Lung (tissue), 11 donors: ENCODE measurements at regions not wholly inside any gene's neighbourhood (a gene's known extent, or its start where the extent isn't known, plus 50 kb on each side); places are given as distances from the start of the nearest gene placed in this dataset.

Experiments used
- ATAC-seq: fragments of 200-7000 bp; cut with Tn5 transposase; one replicate; pipeline ENCODE4 v1.9.1; 2020; ENCODE audit warnings: moderate number of reproducible peaks; ENCODE audit not compliant: insufficient read depth, low FRiP score
- DNase-seq, 3 donors: peaks; one replicate each; pipeline ENCODE4 v3.0.0-alpha.2; 2013 to 2017
- H3K27ac ChIP-seq, 2 donors: one replicate each; pipeline ENCODE4 v1.5.1; 2013; ENCODE audit warnings: mild to moderate bottlenecking in 2 of 2, moderate library complexity in 2 of 2, control low read depth in 1 of 2, inconsistent platforms in 1 of 2, low read depth in 1 of 2, low read length in 1 of 2
- H3K27me3 ChIP-seq, 3 donors: one replicate each; pipeline ENCODE4 v1.5.1; 2013; ENCODE audit warnings: low read length in 2 of 3; ENCODE audit not compliant: control insufficient read depth in 3 of 3, insufficient read depth in 3 of 3
- H3K36me3 ChIP-seq, 4 donors: one replicate each; pipeline ENCODE4 v1.5.1; 2013; ENCODE audit warnings: low read length in 4 of 4, mild to moderate bottlenecking in 1 of 4, moderate library complexity in 1 of 4; ENCODE audit not compliant: control insufficient read depth in 4 of 4, insufficient read depth in 4 of 4
- H3K4me1 ChIP-seq, 5 donors: one replicate each; pipeline ENCODE4 v1.5.1; 2013; ENCODE audit warnings: low read length in 5 of 5, mild to moderate bottlenecking in 2 of 5, moderate library complexity in 1 of 5; ENCODE audit not compliant: control insufficient read depth in 5 of 5, insufficient read depth in 5 of 5
- H3K4me3 ChIP-seq: one replicate; pipeline ENCODE4 v1.5.1; 2013; ENCODE audit warnings: mild to moderate bottlenecking, control low read depth, moderate library complexity
- H3K9ac ChIP-seq, 2 donors: one replicate each; pipeline ENCODE4 v1.5.1; 2013; ENCODE audit warnings: low read length in 2 of 2, control low read depth in 1 of 2; ENCODE audit not compliant: insufficient read depth in 1 of 2
- H3K9me3 ChIP-seq, 4 donors: one replicate each; pipeline ENCODE4 v1.5.1; 2013; ENCODE audit warnings: low read length in 3 of 4, mild to moderate bottlenecking in 1 of 4, moderate library complexity in 1 of 4; ENCODE audit not compliant: control insufficient read depth in 4 of 4, insufficient read depth in 3 of 4
- WGBS, 2 donors: extraction: QIAGEN DNeasy Blood & Tissue Kit; methylation state at CpG; one replicate each; pipeline ENCODE4 v1.1.7; 2013; 5-methylcytosine and 5-hydroxymethylcytosine counted together
- TF ChIP-seq, protein P1 (sequence below): IDR thresholded peaks from 2 replicates; pipeline ENCODE4 v1.5.1; 2012; ENCODE audit warnings: mild to moderate bottlenecking; ENCODE audit errors: control extremely low read depth, extremely low read depth
- donor health status: control.
- donor health status: control.
- donor health status: Bipolar disorder and iron deficiency.
- donor health status: healthy.
- donor health status: DM: yes; HTN: yes; CAD: no.

GRCh38 chr1:47616036-47616435, 178.2 kb downstream of the FOXD2 start:
- no peaks in the 10 kb centered on the region for H3K4me1 ChIP-seq
- H3K36me3 ChIP-seq = no peaks in the 10 kb centered on the region
- WGBS, 2 donors = 92 to 94% methylated on average over 3 of the region's 3 CpGs
- H3K4me3 ChIP-seq = no peak overlapping the region
- H3K9me3 ChIP-seq = no peaks in the 10 kb centered on the region
- no peak overlapping the region for H3K9ac ChIP-seq
- H3K27ac ChIP-seq = no peak overlapping the region
- peaks cover 0 to 3% (median 0%) of the 10 kb centered on the region in 3 donors for H3K27me3 ChIP-seq
- TF ChIP-seq, protein P1, sequence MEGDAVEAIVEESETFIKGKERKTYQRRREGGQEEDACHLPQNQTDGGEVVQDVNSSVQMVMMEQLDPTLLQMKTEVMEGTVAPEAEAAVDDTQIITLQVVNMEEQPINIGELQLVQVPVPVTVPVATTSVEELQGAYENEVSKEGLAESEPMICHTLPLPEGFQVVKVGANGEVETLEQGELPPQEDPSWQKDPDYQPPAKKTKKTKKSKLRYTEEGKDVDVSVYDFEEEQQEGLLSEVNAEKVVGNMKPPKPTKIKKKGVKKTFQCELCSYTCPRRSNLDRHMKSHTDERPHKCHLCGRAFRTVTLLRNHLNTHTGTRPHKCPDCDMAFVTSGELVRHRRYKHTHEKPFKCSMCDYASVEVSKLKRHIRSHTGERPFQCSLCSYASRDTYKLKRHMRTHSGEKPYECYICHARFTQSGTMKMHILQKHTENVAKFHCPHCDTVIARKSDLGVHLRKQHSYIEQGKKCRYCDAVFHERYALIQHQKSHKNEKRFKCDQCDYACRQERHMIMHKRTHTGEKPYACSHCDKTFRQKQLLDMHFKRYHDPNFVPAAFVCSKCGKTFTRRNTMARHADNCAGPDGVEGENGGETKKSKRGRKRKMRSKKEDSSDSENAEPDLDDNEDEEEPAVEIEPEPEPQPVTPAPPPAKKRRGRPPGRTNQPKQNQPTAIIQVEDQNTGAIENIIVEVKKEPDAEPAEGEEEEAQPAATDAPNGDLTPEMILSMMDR = no peak
- DNase-seq (no peak), ATAC-seq (no peak)

- 90 to 93% methylated on average over 3 of the region's 3 CpGs for WGBS, 2 donors
- ATAC-seq (no peak), DNase-seq (no peak)
- TF ChIP-seq, protein P1 = no peak
- no peaks in the 10 kb centered on the region for H3K36me3 ChIP-seq
- H3K9me3 ChIP-seq = peaks cover 0 to 2% (median 0%) of the 10 kb centered on the region in 4 donors
- no peak overlapping the region for H3K27ac ChIP-seq
- H3K27me3 ChIP-seq = peaks cover 0 to 3% (median 0%) of the 10 kb centered on the region in 3 donors
- no peak overlapping the region for H3K9ac ChIP-seq
- H3K4me3 ChIP-seq = no peak overlapping the region
- no peaks in the 10 kb centered on the region for H3K4me1 ChIP-seq
These were observed 179.1 kb downstream of the FOXD2 start for GRCh38 chr1:47616906-47617305.

- WGBS, 2 donors = 89 to 95% methylated on average over 6 of the region's 6 CpGs
- DNase-seq (no peak), ATAC-seq (no peak)
- Histone ChIP-seq H3K36me3 (no peaks in the 10 kb centered on the region), H3K27me3 (peaks cover 0 to 3% (median 0%) of the 10 kb centered on the region in 3 donors), H3K9me3 (peaks cover 0 to 2% (median 0%) of the 10 kb centered on the region in 4 donors), H3K4me3 (no peak overlapping the region), H3K27ac (no peak overlapping the region), H3K9ac (no peak overlapping the region), H3K4me1 (no peaks in the 10 kb centered on the region)
- TF ChIP-seq, protein P1 = no peak
These were observed 179.8 kb downstream of the FOXD2 start for GRCh38 chr1:47617381-47618221.
